ENCODE measurements at regions not wholly inside any gene's neighbourhood (a gene's known extent, or its start where the extent isn't known, plus 50 kb on each side); places are given as distances from the start of the nearest gene placed in this dataset.
"Not testable (repeated sequence)": the region's sequence is repeated elsewhere in the genome, so short reads cannot be mapped to it uniquely, and the experiment has no call there.

DNA sequence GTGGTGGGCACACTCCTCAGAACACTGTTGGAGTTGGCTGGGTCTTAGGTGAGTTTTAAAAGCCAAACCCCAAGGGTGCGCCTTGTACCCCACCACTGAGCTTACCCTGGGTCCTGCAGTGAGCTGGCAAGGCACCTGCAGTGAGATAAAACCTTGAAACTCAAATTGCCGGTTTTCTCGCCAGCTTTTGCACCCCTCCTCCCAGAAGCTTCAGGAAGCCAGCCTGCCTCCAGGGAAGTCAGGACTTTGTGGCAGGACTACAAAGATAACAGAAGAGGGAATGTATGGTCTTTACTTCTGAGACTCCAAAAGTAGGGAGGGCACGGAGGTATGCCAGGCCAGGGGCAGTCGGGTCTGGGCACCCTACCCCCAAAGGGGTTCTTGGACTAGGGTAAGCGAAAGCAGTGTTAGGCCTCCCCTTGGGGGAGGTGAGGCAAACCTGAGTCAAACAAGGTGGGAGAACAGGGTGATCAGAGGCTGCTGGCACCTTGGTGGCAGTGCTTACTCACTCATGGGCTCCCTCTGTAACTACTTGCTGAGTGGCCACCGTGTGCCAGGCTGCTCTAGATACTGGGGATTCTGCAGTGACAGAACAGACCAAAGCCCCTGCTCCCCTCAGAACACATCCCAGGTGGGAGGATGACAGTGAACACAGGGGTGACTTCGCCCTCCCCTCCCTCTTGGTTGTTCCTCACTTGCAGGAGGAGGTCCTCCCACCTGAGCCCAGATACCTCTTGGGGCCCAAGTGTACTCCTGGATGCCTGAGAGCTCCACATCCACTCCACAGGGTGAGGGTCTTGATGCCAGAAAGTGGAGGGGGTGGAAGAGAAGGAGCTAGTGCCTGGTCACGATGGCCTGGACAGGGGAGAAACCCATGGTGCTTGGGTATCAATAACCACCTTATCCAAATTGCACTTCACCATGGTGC is 69.3 kb upstream of the RGPD5 start:
- Histone ChIP-seq H3K4me3 (no peak overlapping the region), H3K4me1 (ENCODE audit: low read depth) (no peaks in the 10 kb centered on the region), H3K36me3 (no peaks in the 10 kb centered on the region), H3K27me3 (no peaks in the 10 kb centered on the region), H3K27ac (no peak overlapping the region), H3K9me3 (ENCODE audit: low read depth) (no peaks in the 10 kb centered on the region)
- DNase-seq (ENCODE audit: low read depth in 1 of 2, low spot score in 1 of 2): no peak
- TF ChIP-seq CTCF (IDR thresholded peaks at IDR 0.05; ENCODE audit: low read depth, low read length): no peak

- no peak for TF ChIP-seq CTCF (IDR thresholded peaks at IDR 0.05; ENCODE audit: low read depth, low read length)
- no peak overlapping the region for H3K27ac ChIP-seq
- H3K9me3 ChIP-seq (ENCODE audit: low read depth): no peaks in the 10 kb centered on the region
- H3K36me3 ChIP-seq: no peaks in the 10 kb centered on the region
- no peak for DNase-seq (ENCODE audit: low read depth in 1 of 2, low spot score in 1 of 2)
- no peaks in the 10 kb centered on the region for H3K27me3 ChIP-seq
- no peak overlapping the region for H3K4me3 ChIP-seq
- no peaks in the 10 kb centered on the region for H3K4me1 ChIP-seq (ENCODE audit: low read depth)
These were observed 67.5 kb upstream of the RGPD5 start for GRCh38 chr2:109726379-109727270.

DNA sequence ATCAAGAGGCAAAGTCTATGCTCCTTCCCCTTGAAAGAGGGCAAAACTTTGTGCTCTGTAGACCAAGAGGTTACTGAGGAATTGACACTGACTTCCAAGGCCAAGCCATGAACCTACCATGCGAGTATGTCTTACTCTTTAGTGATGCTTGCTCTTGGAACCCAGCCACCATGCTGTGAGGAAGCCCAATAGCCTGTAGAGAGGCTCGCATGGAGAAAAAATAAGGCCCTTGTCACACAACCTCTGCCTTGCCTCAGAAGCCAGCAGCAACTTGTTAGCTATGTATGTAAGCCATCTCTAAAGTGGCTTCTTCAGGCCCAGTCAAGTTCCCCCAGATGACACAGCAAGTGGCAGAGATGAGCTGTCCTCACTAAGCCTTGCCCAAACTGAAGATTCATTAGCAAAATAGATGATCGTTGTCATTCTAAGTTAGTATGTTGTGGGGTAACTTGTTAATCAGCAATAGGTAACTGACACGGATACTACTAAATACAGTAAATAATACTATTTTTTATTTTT is 66.1 kb upstream of the RGPD5 start:
- Histone ChIP-seq H3K4me3 (no peak overlapping the region), H3K27ac (no peak overlapping the region), H3K9me3 (ENCODE audit: low read depth) (no peaks in the 10 kb centered on the region), H3K27me3 (no peaks in the 10 kb centered on the region), H3K4me1 (ENCODE audit: low read depth) (no peaks in the 10 kb centered on the region), H3K36me3 (no peaks in the 10 kb centered on the region)
- no peak for DNase-seq (ENCODE audit: low read depth in 1 of 2, low spot score in 1 of 2)
- no peak for TF ChIP-seq CTCF (IDR thresholded peaks at IDR 0.05; ENCODE audit: low read depth, low read length)

DNA sequence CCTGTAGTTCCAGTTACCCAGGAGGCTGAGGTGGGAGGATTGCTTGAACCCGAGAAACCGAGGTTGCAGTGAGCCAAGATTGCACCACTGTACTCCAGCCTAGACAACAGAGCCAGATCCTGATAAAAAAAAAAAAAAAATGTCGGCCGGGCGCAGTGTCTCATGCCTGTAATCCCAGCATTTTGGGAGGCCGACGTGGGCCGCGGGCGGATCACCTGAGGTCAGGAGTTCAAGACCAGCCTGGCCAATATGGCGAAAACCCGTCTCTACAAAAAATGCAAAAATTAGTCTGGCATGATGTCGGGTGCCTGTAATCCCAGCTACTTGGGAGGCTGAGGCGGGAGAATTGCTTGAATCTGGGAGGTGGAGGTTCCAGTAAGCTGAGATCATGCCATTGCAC is 60.4 kb upstream of the RGPD5 start:
- H3K36me3 ChIP-seq: not testable (repeated sequence)

GRCh38 chr2:109736177-109736827 is 57.8 kb upstream of the RGPD5 start:
- H3K27ac ChIP-seq: peak overlapping the region; percentile 28
- TF ChIP-seq CTCF (IDR thresholded peaks at IDR 0.05; ENCODE audit: low read depth, low read length): peak; percentile 75
- no peak overlapping the region for H3K4me3 ChIP-seq
- peaks cover 5% of the 10 kb centered on the region for H3K4me1 ChIP-seq (ENCODE audit: low read depth)
- H3K36me3 ChIP-seq: no peaks in the 10 kb centered on the region
- no peaks in the 10 kb centered on the region for H3K27me3 ChIP-seq
- H3K9me3 ChIP-seq (ENCODE audit: low read depth): no peaks in the 10 kb centered on the region
- peak; percentile 80 to 82 for DNase-seq (ENCODE audit: low read depth in 1 of 2, low spot score in 1 of 2)

More for the DNA sequence above, 60.4 kb upstream of the RGPD5 start:
- DNase-seq (ENCODE audit: low read depth in 1 of 2, low spot score in 1 of 2); H3K27me3 ChIP-seq; H3K27ac ChIP-seq; H3K4me3 ChIP-seq; H3K9me3 ChIP-seq (ENCODE audit: low read depth); H3K4me1 ChIP-seq (ENCODE audit: low read depth): not testable (repeated sequence)
